IPS DF 19.7 (cell line): ENCODE measurements at regions not wholly inside any gene's neighbourhood (a gene's known extent, or its start where the extent isn't known, plus 50 kb on each side); places are given as distances from the start of the nearest gene placed in this dataset.

ENCODE experiments used
- DNase-seq: peaks from one replicate; pipeline ENCODE4 v3.0.0-alpha.2; 2013; ENCODE audit warnings: low read depth, low spot score

- no peak for DNase-seq
Observed at GRCh38 chr7:18357691-18358090, 137.9 kb upstream of the HDAC9 start.

GRCh38 chr7:18361756-18362155, 133.8 kb upstream of the HDAC9 start:
- peak; percentile 77 for DNase-seq

- no peak for DNase-seq
Observed at GRCh38 chr7:18363751-18364380, 131.7 kb upstream of the HDAC9 start.

GRCh38 chr7:18364396-18364795, 131.2 kb upstream of the HDAC9 start:
- DNase-seq = no peak

GRCh38 chr7:18366394-18366793, 129.2 kb upstream of the HDAC9 start:
- DNase-seq = no peak

GRCh38 chr7:18369011-18369410, 126.5 kb upstream of the HDAC9 start:
- no peak for DNase-seq

- no peak for DNase-seq
Observed at GRCh38 chr7:18370633-18371032, 124.9 kb upstream of the HDAC9 start.

- DNase-seq = no peak
Observed at GRCh38 chr7:18378989-18379605, 116.5 kb upstream of the HDAC9 start.

- no peak for DNase-seq
Observed at GRCh38 chr7:18384491-18385143, 110.9 kb upstream of the HDAC9 start.

- DNase-seq = no peak
Observed at GRCh38 chr7:18386607-18387006, 108.9 kb upstream of the HDAC9 start.

- DNase-seq = no peak
Observed at GRCh38 chr7:18387191-18387735, 108.3 kb upstream of the HDAC9 start.

GRCh38 chr7:18390535-18390907, 105.0 kb upstream of the HDAC9 start:
- no peak for DNase-seq

GRCh38 chr7:18393465-18394118, 102.0 kb upstream of the HDAC9 start:
- no peak for DNase-seq

- no peak for DNase-seq
Observed at GRCh38 chr7:18395868-18396267, 99.7 kb upstream of the HDAC9 start.

- no peak for DNase-seq
Observed at GRCh38 chr7:18396953-18397352, 98.6 kb upstream of the HDAC9 start.

- DNase-seq = no peak
Observed at GRCh38 chr7:18399436-18400235, 95.9 kb upstream of the HDAC9 start.

- no peak for DNase-seq
Observed at GRCh38 chr7:18400275-18400674, 95.3 kb upstream of the HDAC9 start.

- no peak for DNase-seq
Observed at GRCh38 chr7:18400726-18401125, 94.8 kb upstream of the HDAC9 start.

GRCh38 chr7:18401757-18402156, 93.8 kb upstream of the HDAC9 start:
- DNase-seq = no peak

- DNase-seq = no peak
Observed at GRCh38 chr7:18402488-18403183, 92.9 kb upstream of the HDAC9 start.

GRCh38 chr7:18405726-18406125, 89.8 kb upstream of the HDAC9 start:
- no peak for DNase-seq
